ENCODE measurements at regions not wholly inside any gene's neighbourhood (a gene's known extent, or its start where the extent isn't known, plus 50 kb on each side); places are given as distances from the start of the nearest gene placed in this dataset.
A peak's percentile ranks its signal among the peaks of the same experiment; 100 is the strongest.

DNA sequence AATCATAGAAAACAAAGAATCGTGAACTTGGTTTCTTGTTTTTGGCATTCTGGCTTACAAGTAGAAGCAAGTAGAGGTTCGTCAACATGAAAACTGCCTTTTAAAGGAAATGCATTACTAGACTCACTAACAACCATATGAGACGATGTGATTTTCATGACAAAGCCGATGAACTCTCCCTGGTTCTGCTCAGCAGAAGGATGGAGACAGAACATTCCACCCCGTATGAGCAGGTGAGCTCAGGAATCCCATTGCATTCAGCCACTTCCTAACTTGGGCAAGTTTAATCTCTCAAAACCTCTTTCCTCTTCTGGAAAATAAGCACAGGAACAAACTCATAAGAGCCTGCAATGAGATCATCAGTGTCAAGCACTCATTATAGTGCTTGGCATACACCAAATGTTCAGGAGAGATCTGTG is 57.4 kb upstream of the SVIL start (continued):
- TF ChIP-seq ZFP41 (tag by site-specific recombination; IDR thresholded peaks at IDR 0.05; ENCODE audit: borderline replicate concordance) (no peak), TRIM28 (IDR thresholded peaks at IDR 0.05; ENCODE audit: borderline replicate concordance, low read length) (0 out of 2 replicates have a peak, but pooled peaks have one; percentile 16), REST (tag by site-specific recombination; IDR thresholded peaks at IDR 0.05) (0 out of 2 replicates have a peak, but pooled peaks have one; percentile 1), SP2 (tag by site-specific recombination; IDR thresholded peaks at IDR 0.05) (no peak), ZNF48 (tag by site-specific recombination; IDR thresholded peaks at IDR 0.05) (no peak)

- peak overlapping the region; percentile 5 for H3K4me3 ChIP-seq (ENCODE audit: low read depth, low read length)
- peaks cover 24% of the 10 kb centered on the region for H3K4me1 ChIP-seq (ENCODE audit: control insufficient read depth, insufficient read depth, low read length)
- peak overlapping the region; percentile 61 for H3K27ac ChIP-seq (ENCODE audit: extremely low read depth, low read depth, low read length)
- ChIA-PET POLR2A (interaction anchor here (0.8 to 1.7 kb wide), 3 partner anchors 21 to 33 kb away, joined by 3 to 5 read pairs (median 4); no protein-coding TSS in a partner anchor), CTCF (no interaction called here)
- no peaks in the 10 kb centered on the region for H3K36me3 ChIP-seq (ENCODE audit: control insufficient read depth in 2 of 2, insufficient read depth in 1 of 2, low read length in 2 of 2)
- H3K9me3 ChIP-seq (ENCODE audit: control insufficient read depth, insufficient read depth, low read depth, low read length) = no peaks in the 10 kb centered on the region
- no peak for TF ChIP-seq ZNF610 (tag by site-specific recombination; IDR thresholded peaks at IDR 0.05; ENCODE audit: borderline replicate concordance)
- TF ChIP-seq ZNF548 (tag by site-specific recombination; IDR thresholded peaks at IDR 0.05) = no peak
- peak; percentile 75; the same call in 1 of the 2 replicates for TF ChIP-seq BCL6B (tag by site-specific recombination; IDR thresholded peaks at IDR 0.05)
- TF ChIP-seq ZBTB49 (tag by site-specific recombination; IDR thresholded peaks at IDR 0.05; ENCODE audit: low read depth) = no peak
- no peak for TF ChIP-seq ZNF529 (tag by site-specific recombination; IDR thresholded peaks at IDR 0.05; ENCODE audit: insufficient replicate concordance)
- no peak for TF ChIP-seq ZNF596 (tag by site-specific recombination; IDR thresholded peaks at IDR 0.05)
- TF ChIP-seq, protein P1, sequence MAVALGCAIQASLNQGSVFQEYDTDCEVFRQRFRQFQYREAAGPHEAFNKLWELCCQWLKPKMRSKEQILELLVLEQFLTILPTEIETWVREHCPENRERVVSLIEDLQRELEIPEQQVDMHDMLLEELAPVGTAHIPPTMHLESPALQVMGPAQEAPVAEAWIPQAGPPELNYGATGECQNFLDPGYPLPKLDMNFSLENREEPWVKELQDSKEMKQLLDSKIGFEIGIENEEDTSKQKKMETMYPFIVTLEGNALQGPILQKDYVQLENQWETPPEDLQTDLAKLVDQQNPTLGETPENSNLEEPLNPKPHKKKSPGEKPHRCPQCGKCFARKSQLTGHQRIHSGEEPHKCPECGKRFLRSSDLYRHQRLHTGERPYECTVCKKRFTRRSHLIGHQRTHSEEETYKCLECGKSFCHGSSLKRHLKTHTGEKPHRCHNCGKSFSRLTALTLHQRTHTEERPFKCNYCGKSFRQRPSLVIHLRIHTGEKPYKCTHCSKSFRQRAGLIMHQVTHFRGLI (tag by site-specific recombination; IDR thresholded peaks at IDR 0.05) = peak; percentile 49; the same call in 1 of the 2 replicates
- TF ChIP-seq ZNF510 (tag by site-specific recombination; IDR thresholded peaks at IDR 0.05; ENCODE audit: insufficient replicate concordance) = no peak
- TF ChIP-seq ZNF830 (tag by site-specific recombination; IDR thresholded peaks at IDR 0.05; ENCODE audit: low read depth) = no peak
- TF ChIP-seq ZNF211 (tag by site-specific recombination; IDR thresholded peaks at IDR 0.05; ENCODE audit: low read depth) = no peak
- peak; percentile 64 for TF ChIP-seq ZNF24 (tag by site-specific recombination; IDR thresholded peaks at IDR 0.05)
- TF ChIP-seq ZNF571 (tag by site-specific recombination; IDR thresholded peaks at IDR 0.05) = no peak
- TF ChIP-seq ZNF155 (tag by site-specific recombination; IDR thresholded peaks at IDR 0.05) = no peak
- TF ChIP-seq ZNF214 (tag by site-specific recombination; IDR thresholded peaks at IDR 0.05; ENCODE audit: borderline replicate concordance) = no peak
- TF ChIP-seq ELK4 (IDR thresholded peaks at IDR 0.05; ENCODE audit: borderline replicate concordance, low read depth, low read length) = no peak
- TF ChIP-seq, protein P2, sequence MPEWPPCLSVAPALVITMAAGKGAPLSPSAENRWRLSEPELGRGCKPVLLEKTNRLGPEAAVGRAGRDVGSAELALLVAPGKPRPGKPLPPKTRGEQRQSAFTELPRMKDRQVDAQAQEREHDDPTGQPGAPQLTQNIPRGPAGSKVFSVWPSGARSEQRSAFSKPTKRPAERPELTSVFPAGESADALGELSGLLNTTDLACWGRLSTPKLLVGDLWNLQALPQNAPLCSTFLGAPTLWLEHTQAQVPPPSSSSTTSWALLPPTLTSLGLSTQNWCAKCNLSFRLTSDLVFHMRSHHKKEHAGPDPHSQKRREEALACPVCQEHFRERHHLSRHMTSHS (tag by site-specific recombination; IDR thresholded peaks at IDR 0.05) = no peak
- TF ChIP-seq ZNF274 (IDR thresholded peaks at IDR 0.05; ENCODE audit: low read length) = no peak
- TF ChIP-seq ZNF274 (tag by site-specific recombination; IDR thresholded peaks at IDR 0.05; ENCODE audit: borderline replicate concordance) = no peak
These were observed 56.8 kb upstream of the SVIL start for GRCh38 chr10:29691564-29692072.
